Skin epidermis (tissue), 12 donors: ENCODE measurements at regions not wholly inside any gene's neighbourhood (a gene's known extent, or its start where the extent isn't known, plus 50 kb on each side); places are given as distances from the start of the nearest gene placed in this dataset.
"Not testable (repeated sequence)": the region's sequence is repeated elsewhere in the genome, so short reads cannot be mapped to it uniquely, and the experiment has no call there.

Source experiments
- H3K27ac ChIP-seq, 21 experiments: fragments of 200-600 bp; sonication (generic) in 11 of 21; one replicate each; pipeline ENCODE4 v1.5.0; 2020; ENCODE audit warnings: mild to moderate bottlenecking in 3 of 21, inconsistent platforms in 2 of 21, moderate library complexity in 2 of 21
- H3K4me3 ChIP-seq, 7 experiments: fragments of 200-600 bp; sonication (generic) in 2 of 7; one replicate each; pipeline ENCODE4 v1.5.0; 2020; ENCODE audit warnings: inconsistent platforms in 2 of 7, mild to moderate bottlenecking in 2 of 7, moderate library complexity in 1 of 7

DNA sequence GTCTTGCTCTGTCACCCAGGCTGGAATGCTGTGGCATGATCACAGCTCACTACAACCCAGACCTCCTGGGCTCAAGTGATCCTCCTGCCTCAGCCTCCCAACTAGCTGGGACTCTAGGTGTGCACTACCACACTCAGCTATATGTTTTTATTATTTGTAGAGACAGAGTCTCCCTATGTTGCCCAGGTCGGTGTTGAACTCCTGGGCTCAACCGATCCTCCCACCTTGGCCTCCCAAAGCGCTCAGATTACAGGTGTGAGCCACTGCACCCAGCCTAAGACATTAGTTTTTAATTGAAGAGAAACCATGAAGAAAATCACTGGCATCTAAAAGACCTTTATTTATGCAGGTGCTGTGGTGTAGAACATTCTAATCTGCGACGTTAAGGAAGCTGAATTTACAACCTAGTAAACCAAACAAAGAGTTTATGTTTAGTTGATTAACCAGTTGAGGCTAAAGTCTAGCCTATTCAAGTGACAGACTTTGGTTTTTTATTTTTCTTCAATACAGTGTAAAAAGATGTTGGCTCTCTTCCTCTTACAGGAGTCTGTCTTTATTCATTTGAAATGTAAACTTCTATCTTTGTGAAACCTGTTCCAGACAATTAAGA, 52.5 kb upstream of the NBL1 start:
- no peak overlapping the region for H3K4me3 ChIP-seq
- H3K27ac ChIP-seq: no peak overlapping the region

DNA sequence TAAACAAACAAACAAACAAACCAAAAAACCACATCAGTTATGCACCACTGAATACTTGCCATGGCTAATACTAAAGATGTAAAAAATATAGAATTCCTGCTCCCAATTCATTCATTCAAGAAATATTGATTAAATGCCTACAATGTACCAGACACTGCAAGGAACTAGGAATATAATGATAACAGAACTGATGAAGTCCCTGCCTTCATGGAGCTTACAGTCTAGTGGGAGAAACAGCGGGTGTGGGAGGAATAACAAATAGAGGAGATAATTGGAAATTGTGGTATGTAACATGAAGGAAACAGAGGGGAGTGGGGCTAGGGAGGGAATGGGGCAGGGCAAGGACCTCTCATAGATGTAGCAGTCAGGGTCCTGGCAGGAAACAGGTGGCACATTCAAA, 58.6 kb upstream of the NBL1 start:
- Histone ChIP-seq H3K27ac (no peak overlapping the region), H3K4me3 (no peak overlapping the region)

DNA sequence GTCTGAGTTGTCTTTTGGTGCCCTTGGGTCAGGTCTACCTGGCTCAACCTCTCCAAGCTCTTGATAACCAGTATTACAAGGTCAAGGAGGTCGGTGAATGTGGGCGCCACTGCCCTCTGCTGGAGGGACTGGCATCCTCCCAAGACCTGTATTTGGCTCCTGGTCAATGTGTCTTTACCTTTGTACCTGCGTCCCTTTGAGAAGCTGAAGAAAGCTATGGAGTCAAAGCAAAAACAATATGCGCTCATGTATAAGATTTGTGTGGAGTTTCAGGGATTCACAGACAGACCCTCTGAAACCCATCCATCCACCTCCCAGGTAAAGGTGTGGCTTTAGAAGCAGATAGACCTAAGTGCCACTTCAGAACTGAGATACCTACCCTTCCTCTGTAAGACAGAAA, 61.8 kb upstream of the NBL1 start:
- no peak overlapping the region for H3K4me3 ChIP-seq
- H3K27ac ChIP-seq: no peak overlapping the region

DNA sequence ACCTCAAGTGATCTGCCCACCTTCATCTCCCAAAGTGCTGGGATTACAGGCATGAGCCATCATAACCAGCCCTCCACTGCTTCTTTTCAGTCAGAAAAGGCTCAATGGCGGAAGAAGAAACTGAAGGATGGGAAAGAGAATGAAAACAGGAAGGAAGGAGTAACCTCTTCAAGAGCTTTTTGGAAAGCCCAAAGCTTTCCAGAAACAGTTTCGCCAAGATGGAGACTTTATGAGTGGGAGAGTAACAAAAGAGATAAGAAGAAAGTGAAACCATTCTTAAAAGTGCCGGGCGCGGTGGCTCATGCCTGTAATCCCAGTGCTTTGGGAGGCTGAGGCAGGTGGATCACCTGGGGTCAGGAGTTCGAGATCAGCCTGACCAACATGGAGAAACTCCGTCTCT, 62.7 kb upstream of the NBL1 start:
- Histone ChIP-seq H3K27ac (no peak overlapping the region), H3K4me3 (no peak overlapping the region)

DNA sequence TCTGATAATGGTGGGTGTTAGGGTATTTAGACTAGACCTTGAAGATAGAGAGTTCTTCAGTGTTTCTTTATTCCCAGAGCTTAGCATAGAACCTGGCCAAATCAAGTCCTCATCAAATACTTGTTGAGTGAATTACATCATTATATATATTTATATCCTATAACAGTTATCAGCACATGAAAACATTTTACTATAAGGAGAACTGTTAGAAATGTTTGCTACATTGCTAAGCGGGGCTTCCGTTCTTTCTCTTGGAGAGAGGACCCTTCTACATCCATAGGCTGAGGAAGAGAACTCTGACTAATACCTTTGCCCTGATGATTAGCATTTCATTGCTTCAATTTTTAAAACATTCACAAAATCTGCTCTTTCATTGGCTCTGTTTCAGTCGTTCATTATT, 66.5 kb upstream of the NBL1 start:
- H3K27ac ChIP-seq: peak overlapping the region in 1 of 21 experiments; percentile 35
- H3K4me3 ChIP-seq: no peak overlapping the region

DNA sequence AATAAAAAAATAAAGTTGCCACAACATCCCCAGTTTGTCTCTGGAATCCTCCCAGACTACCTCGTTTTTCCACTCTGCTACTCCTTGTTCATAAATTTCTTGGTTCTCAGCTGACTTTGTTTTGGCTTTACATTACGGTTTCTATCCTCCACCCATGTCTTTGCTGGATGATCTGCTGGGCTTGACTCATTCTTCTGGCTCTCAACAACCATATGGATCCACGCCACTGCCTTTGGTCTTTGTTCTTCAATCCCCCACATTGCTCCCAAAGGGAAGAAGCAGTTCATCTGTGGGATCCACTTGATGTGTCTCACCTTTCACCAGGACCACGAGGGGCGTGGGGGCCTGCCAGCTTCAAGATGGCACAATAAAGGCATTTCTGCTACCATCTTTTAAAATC, 67.1 kb upstream of the NBL1 start:
- Histone ChIP-seq H3K4me3 (no peak overlapping the region), H3K27ac (peak overlapping the region in 1 of 21 experiments; percentile 35)

DNA sequence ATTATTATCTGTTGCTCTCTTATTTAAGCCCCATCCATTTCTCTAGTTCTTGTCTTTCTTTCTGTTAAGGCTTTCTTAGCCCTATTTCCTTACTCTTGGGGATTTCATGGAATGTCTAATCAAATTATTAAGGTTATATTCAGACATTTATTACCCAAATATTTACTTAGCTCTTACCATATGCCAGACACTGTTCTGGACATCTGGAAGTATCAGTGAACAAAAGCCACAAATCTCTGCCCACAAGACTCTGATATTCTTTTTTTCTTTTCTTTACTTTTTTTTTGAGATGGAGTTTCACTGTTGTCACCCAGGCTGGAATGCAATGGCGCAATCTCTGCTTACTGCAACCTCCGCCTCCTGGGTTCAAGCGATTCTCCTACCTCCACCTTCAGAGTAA, 74.3 kb upstream of the NBL1 start:
- H3K4me3 ChIP-seq: no peak overlapping the region
- H3K27ac ChIP-seq: no peak overlapping the region

DNA sequence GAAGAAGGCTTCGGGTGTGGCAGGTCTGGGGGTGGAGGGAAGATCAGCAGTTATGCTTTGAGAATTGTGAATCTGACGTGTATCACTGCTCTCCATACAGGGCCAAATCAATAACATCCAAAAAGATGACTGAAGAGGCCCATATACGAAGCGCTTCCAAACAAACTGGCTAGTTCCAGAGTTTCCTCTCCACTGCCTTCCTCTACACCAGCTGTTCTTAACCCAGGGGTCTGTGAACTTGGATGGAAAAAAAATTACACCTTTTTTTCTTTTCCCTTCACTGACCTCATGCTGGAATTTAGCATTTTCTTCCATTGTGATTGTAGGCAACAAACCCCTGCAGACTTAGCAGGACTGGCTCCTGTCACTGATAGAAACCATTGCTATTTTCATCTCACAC, 77.1 kb upstream of the NBL1 start:
- H3K27ac ChIP-seq: no peak overlapping the region
- no peak overlapping the region for H3K4me3 ChIP-seq

DNA sequence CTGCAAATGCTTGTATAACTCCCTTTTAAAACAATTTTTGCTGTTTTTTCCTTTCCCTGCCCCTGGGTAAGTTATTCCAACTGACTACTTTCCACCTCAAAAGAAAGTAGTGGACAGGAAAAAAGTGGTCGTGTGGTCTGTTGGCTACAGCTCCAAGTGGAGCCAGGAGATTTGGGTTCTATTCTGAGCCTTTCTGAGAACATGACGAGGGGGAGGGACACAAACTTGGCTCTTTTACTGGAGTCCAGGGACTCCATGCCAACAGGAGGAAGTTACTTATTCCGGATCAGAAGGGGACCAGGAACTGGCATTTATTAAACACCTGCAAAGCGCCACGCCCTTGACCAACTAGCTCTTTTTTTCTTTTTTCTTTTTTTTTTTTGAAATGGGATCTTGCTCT, 79.0 kb upstream of the CAPZB start:
- H3K27ac ChIP-seq: peak overlapping the region in 14 of 21 experiments; percentile 32 to 82 (median 60)

DNA sequence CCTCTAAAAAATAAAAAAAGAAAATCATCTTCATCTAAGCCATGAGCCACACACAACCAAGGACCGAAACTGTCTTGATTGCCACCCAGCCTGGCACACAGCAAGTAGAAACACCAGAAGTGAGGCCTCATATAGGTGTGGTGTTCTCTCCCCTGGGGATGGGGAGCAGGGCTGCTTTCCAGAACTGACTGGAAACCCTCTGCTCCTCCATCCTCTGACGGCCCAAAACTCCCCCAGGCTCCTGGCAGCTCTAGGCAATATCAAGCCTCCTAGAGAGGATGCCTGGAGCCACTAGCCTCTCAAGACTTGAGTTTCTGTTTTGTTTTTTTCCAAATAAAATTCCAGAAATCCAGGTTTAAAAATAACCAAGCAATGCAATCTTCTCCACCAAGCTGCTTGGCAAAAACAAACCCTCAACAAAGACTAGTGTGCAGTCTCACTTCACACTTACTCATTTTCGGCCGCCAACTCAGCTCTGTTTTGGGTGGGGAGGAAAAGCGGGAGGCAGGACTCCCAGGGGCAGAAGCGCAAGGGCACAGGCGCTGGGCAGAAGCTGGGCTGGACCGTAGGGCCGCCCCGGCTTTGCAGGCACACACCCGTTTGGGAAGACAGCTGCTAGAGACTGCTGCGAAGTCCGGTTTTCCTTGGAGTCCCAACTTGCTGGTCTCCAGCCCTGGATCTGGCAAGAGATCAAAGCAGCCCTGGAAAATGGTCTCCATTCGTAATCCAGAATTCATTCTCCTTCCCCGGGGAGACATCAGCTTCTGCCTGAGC, 78.2 kb upstream of the CAPZB start:
- Histone ChIP-seq H3K4me3 (peak overlapping the region in 2 of 7 experiments; percentile 9 to 11), H3K27ac (peak overlapping the region in 18 of 21 experiments; percentile 4 to 82 (median 50))

More for the DNA sequence above, 79.0 kb upstream of the CAPZB start:
- H3K4me3 ChIP-seq: no peak overlapping the region

DNA sequence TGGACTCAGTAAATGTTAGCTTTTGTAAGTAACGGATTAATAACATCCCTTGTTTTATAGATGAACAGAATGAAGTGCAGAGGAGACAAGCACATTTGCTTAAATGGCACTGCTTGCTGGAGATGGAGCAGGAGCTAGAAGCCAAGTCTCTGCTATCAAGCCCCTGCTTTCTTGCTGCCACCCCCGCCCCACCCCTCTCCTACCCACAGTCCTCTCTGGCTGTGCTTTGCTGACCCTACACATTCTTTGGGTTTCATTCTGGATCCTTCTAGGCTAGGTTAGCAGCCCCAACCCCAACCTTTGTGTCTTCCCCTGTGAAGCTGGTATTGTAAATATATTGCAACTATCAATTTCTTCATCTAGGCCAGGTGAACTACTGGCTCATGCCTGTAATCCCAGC, 77.5 kb upstream of the CAPZB start:
- no peak overlapping the region for H3K4me3 ChIP-seq

DNA sequence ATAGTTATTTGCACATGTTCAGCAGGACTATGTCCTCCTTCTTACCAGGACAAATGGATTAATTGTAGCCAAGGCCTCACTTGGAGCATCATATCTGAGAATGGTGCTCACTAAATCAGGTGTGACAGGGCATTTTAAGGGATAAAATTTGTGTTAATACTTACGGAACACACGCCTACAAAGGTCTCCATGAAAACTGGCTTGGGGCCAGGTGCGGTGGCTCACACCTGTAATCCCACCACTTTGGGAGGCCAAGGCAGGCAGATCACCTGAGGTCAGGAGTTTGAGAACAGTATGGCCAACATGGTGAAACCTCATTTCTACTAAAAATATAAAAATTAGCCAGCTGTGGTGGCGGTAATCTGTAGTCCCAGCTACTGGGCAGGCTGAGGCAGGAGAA, 75.1 kb upstream of the CAPZB start:
- Histone ChIP-seq H3K27ac (peak overlapping the region in 4 of 21 experiments; percentile 29 to 50 (median 36)), H3K4me3 (no peak overlapping the region)

More for the DNA sequence above, 77.5 kb upstream of the CAPZB start:
- peak overlapping the region in 17 of 21 experiments; percentile 4 to 82 (median 50) for H3K27ac ChIP-seq

DNA sequence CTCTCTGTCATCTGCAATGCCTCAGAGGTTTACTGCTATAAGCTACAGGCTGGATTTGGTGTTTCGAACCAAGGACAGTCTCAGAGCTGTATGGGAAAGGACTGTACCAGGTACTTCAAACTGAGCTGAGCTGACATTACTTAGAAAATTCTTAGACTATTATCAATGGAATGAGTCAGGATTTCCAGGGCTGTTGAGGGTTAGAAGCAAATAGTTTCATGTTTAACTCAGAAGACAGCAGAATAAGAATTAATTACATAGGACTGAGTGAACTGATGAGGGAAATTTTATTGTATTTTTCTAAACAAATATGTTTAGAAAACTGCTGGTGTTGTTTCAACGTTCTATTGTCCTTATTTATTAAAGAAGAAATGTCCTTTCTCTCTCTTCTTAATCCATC, 74.3 kb upstream of the CAPZB start:
- Histone ChIP-seq H3K27ac (peak overlapping the region in 4 of 21 experiments; percentile 29 to 56 (median 36)), H3K4me3 (no peak overlapping the region)

DNA sequence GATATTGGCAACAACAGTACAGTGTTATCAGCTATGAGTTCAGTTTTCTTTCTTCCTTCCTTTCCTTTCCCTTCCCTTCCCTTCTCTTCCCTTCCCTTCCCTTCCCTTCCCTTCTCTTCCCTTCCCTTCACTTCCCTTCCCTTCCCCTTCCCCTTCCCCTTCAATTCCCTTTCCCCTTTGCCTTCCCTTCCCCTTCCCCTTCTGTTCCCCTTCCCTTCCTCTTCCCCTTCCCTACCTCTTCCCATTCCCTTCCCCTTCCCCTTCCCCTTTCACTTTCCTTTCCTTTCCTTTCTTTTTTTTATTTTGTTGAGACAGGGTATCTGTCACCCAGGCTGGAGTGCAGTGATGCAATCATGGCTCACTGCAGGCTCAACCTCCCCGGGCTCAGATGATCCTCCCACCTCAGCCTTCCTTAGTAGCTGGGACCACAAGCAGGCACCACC, 72.3 kb upstream of the CAPZB start:
- Histone ChIP-seq H3K4me3 (no peak overlapping the region), H3K27ac (no peak overlapping the region)

DNA sequence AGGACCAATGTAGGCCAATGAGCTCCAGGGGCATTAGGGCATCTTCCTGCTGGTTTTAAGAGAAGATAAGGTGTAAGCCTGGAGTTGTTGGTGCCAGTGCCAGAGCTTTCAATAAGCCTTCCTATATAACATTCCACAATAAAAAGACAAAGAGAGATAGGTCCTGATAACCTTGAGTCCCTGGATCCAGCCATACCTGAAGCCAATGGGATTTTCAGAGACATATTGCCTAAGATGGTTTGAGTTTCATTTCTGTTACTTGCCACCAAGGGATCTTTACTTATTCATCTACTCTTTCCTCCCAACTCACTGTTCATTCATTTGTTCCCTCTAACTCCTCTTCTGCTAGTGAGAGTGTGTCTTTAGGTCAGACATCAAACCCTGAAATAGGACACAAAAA, 68.8 kb upstream of the CAPZB start:
- H3K27ac ChIP-seq: no peak overlapping the region
- no peak overlapping the region for H3K4me3 ChIP-seq

DNA sequence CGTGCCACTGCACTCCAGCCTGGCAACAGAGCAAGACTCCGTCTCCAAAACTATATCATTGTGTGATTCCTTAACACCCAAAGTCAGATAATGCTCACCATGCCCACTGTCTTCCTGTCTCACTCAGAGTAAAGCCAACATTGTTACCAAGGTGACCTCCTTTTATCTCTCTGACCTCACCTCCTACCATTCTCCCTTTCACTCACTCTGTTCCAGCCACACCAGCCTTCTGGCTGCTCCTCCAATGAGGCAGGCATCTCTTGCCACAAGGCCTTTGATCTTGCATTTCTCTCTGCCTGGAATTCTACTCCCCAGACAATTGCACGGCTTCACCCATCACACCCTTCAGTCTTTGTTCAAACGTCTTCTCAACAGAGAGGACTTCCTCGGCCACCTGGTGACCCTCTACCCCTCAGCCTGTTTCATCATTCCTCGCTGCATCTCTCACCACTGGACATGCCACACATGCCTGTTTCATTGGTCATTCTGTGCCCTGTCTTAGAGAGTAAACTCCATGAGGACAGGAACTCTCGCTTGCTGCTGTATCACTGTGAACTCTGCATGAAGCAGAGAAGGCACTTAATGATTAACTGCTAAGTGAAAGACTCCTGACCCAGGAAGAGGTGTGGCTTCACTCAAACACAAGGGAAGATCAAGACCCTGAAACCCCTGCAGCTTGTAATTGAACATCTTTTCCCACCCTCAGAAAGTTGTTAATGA, 67.1 kb upstream of the CAPZB start:
- H3K27ac ChIP-seq: no peak overlapping the region
- H3K4me3 ChIP-seq: no peak overlapping the region

DNA sequence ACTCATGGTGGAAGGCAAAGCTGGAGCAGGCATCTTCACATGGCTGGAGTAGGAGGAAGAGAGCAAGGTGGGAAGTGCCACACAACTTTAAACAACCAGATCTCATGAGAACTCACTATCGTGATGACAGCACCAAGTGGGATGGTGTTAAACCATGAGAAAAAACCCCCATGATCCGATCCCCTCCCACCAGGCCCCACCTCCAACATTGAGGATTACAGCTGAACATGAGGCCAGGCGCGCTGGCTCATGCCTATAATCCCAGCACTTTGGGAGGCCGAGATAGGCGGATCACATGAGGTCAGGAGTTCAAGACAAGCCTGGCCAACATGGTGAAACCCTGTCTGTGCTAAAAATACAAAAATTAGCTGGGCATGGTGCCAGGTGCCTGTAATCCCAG, 66.5 kb upstream of the CAPZB start:
- not testable (repeated sequence) for H3K27ac ChIP-seq, H3K4me3 ChIP-seq

DNA sequence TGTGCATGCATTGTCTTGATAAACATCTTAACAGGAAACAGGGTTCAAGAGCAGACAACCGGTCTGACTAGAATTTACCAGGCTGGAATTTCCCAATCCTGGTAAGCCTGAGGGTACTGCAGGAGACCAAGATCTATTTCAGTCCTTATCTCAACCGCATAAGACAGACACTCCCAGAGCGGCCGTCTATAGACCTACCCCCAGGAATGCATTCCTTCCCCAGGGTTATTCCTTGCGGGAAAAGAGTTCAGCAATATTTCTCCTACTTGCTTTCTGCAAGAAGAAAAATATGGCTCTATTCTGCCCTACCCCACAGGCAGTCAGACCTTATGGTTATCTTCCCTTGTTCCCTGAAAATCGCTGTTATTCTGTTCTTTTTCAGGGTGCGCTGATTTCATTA, 65.1 kb upstream of the CAPZB start:
- H3K4me3 ChIP-seq, H3K27ac ChIP-seq: not testable (repeated sequence)

DNA sequence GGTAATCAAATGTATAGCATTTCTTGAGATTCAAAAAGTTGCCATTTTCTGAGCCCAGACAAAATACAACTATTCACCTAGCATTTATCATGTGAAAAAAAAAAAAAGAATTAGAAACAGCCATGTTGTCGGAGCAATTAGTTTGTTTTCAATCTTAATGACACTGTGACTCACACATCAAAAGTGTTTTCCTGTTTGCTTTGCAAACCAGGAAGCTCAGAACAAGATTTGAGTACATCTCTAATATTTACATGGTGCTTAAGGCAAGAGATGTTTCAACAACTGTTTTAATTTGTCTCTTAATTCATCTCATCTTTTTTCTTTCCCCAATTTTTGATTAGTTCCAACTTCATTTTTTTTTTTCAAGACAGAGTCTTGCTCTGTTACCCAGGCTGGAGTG, 62.5 kb upstream of the CAPZB start:
- H3K27ac ChIP-seq: no peak overlapping the region
- H3K4me3 ChIP-seq: no peak overlapping the region

DNA sequence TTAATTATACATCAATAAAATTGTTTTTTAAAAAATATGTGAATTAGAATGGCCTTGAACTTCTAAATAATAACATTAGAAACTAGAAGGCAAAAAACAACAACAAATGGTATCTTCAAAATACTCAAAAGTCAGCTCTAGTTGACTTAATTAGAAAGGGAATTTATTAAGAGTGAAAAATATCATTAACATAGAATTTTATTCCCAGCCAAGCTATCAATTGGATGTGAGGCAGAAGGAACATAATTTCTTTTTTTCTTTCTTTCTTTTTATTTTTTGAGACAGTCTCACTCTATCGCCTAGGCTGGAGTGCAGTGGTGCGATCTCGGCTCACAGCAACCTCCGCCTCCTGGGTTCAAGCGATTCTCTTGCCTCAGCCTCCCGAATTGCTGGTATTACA, 51.2 kb upstream of the CAPZB start:
- Histone ChIP-seq H3K4me3 (no peak overlapping the region), H3K27ac (no peak overlapping the region)

DNA sequence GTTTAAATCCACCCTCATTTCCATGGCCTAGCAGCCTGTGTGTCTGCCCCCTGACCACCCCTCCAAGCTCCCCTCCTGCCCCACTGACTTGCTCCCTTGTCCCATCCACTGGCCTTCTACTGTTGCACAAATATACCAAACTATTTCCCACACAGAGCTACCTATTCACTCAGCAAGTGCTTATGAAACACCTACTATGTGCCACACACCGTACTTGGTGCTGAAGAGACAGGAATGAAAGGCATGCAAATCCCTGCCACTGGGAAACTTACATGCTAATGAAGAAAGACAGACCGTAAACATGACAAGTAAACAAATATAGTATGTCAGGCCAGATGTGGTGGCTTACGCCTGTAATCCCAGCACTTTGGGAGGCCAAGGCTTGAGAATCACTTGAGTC, 49.9 kb upstream of the CAPZB start:
- Histone ChIP-seq H3K27ac (no peak overlapping the region), H3K4me3 (no peak overlapping the region)
